Astrocyte (in vitro differentiated cells and primary cell): ENCODE measurements at regions not wholly inside any gene's neighbourhood (a gene's known extent, or its start where the extent isn't known, plus 50 kb on each side); places are given as distances from the start of the nearest gene placed in this dataset.

ENCODE experiments used
- DNase-seq: peaks from one replicate; pipeline ENCODE4 v3.0.0-alpha.2; 2010; ENCODE audit warnings: low read depth
- FAIRE-seq: peaks from 2 replicates; lab custom pipeline; 2011; peaks lifted over from hg19 to GRCh38; lab: Jason Lieb, UNC
- H2AFZ ChIP-seq: 2 replicates; pipeline ENCODE4 v1.6.0; 2012; ENCODE audit warnings: low read depth, low read length, inconsistent platforms
- H3K27ac ChIP-seq: 2 replicates; pipeline ENCODE4 v1.5.1; 2011; ENCODE audit warnings: low read depth, low read length, inconsistent platforms
- H3K27me3 ChIP-seq: 2 replicates; pipeline ENCODE4 v1.6.0; 2011; ENCODE audit warnings: low read length, inconsistent platforms; ENCODE audit not compliant: insufficient read depth
- H3K36me3 ChIP-seq: 2 replicates; pipeline ENCODE4 v1.5.1; 2011; ENCODE audit warnings: low read length, inconsistent platforms; ENCODE audit not compliant: insufficient read depth
- H3K4me1 ChIP-seq: 2 replicates; pipeline ENCODE4 v1.5.1; 2011; ENCODE audit warnings: low read length, inconsistent platforms; ENCODE audit not compliant: insufficient read depth
- H3K4me2 ChIP-seq: 2 replicates; pipeline ENCODE4 v1.6.0; 2012; ENCODE audit warnings: low read length, inconsistent platforms
- H3K4me3 ChIP-seq: 2 replicates; pipeline ENCODE4 v1.5.1; 2011; ENCODE audit warnings: low read depth, mild to moderate bottlenecking, low read length, inconsistent platforms; ENCODE audit not compliant: insufficient read depth
- H3K79me2 ChIP-seq: 2 replicates; pipeline ENCODE4 v1.6.0; 2012; ENCODE audit warnings: mild to moderate bottlenecking, low read length, inconsistent platforms; ENCODE audit not compliant: insufficient read depth
- H3K9ac ChIP-seq: 2 replicates; pipeline ENCODE4 v1.6.0; 2012; ENCODE audit warnings: mild to moderate bottlenecking, low read length, inconsistent platforms
- H3K9me3 ChIP-seq: 2 replicates; pipeline ENCODE4 v1.5.1; 2012; ENCODE audit warnings: low read depth, mild to moderate bottlenecking, low read length, inconsistent platforms; ENCODE audit not compliant: insufficient read depth
- H4K20me1 ChIP-seq: 2 replicates; pipeline ENCODE4 v1.6.0; 2012; ENCODE audit warnings: low read length, inconsistent platforms; ENCODE audit not compliant: insufficient read depth
- H3K27ac Mint-ChIP-seq: one replicate; pipeline ENCODE4 v1.8.0; 2021; ENCODE audit warnings: mild to moderate bottlenecking, mixed read lengths; ENCODE audit not compliant: unreplicated experiment
- H3K27me3 Mint-ChIP-seq: one replicate; pipeline ENCODE4 v1.8.0; 2021; ENCODE audit warnings: low read depth, mixed read lengths; ENCODE audit not compliant: unreplicated experiment
- H3K36me3 Mint-ChIP-seq: one replicate; pipeline ENCODE4 v1.8.0; 2021; ENCODE audit warnings: low read depth, mixed read lengths; ENCODE audit not compliant: unreplicated experiment
- H3K4me1 Mint-ChIP-seq: one replicate; pipeline ENCODE4 v1.8.0; 2021; ENCODE audit warnings: low read depth, mixed read lengths; ENCODE audit not compliant: unreplicated experiment
- H3K4me3 Mint-ChIP-seq: one replicate; pipeline ENCODE4 v1.8.0; 2021; ENCODE audit warnings: mild to moderate bottlenecking, moderate library complexity, mixed read lengths; ENCODE audit not compliant: unreplicated experiment
- H3K9me3 Mint-ChIP-seq: one replicate; pipeline ENCODE4 v1.8.0; 2021; ENCODE audit warnings: mild to moderate bottlenecking, mixed read lengths; ENCODE audit not compliant: unreplicated experiment
- CTCF ChIP-seq: IDR thresholded peaks from 2 replicates; pipeline ENCODE4 v1.5.1; 2011; ENCODE audit warnings: low read depth, mild to moderate bottlenecking, inconsistent platforms, low read length, moderate library complexity; ENCODE audit not compliant: insufficient read depth
- EZH2 ChIP-seq: IDR thresholded peaks from 2 replicates; pipeline ENCODE4 v1.6.1; 2012; ENCODE audit warnings: mild to moderate bottlenecking, low read length, inconsistent platforms; ENCODE audit not compliant: insufficient read depth

- Histone ChIP-seq H3K36me3 (no peaks in the 10 kb centered on the region), H3K9ac (no peak overlapping the region), H2AFZ (no peak overlapping the region), H3K27ac (no peak overlapping the region), H3K27me3 (no peaks in the 10 kb centered on the region), H3K9me3 (peaks cover 2% of the 10 kb centered on the region), H3K4me2 (no peak overlapping the region), H3K4me1 (no peaks in the 10 kb centered on the region), H3K79me2 (no peaks in the 10 kb centered on the region), H3K4me3 (no peak overlapping the region), H4K20me1 (no peaks in the 10 kb centered on the region)
- H3K36me3 Mint-ChIP-seq = peaks cover 2% of the 10 kb centered on the region
- no peak overlapping the region for H3K27ac Mint-ChIP-seq
- H3K27me3 Mint-ChIP-seq = peaks cover 30% of the 10 kb centered on the region
- no peaks in the 10 kb centered on the region for H3K4me1 Mint-ChIP-seq
- no peak for DNase-seq
- no peak overlapping the region for H3K4me3 Mint-ChIP-seq
- H3K9me3 Mint-ChIP-seq = no peaks in the 10 kb centered on the region
- no peak for FAIRE-seq
- TF ChIP-seq EZH2 = no peak
- no peak for TF ChIP-seq CTCF
Observed at GRCh38 chr22:48275412-48275811, 1513.0 kb downstream of the TBC1D22A start.

GRCh38 chr22:48270731-48271130 is 1508.3 kb downstream of the TBC1D22A start:
- H3K9me3 Mint-ChIP-seq = no peaks in the 10 kb centered on the region
- H3K27ac Mint-ChIP-seq = no peak overlapping the region
- no peaks in the 10 kb centered on the region for H4K20me1 ChIP-seq
- H3K79me2 ChIP-seq = no peaks in the 10 kb centered on the region
- no peaks in the 10 kb centered on the region for H3K4me1 ChIP-seq
- H3K36me3 Mint-ChIP-seq = peaks cover 2% of the 10 kb centered on the region
- TF ChIP-seq EZH2 = no peak
- no peak for TF ChIP-seq CTCF
- H3K27me3 ChIP-seq = no peaks in the 10 kb centered on the region
- no peak overlapping the region for H3K4me3 Mint-ChIP-seq
- no peak for FAIRE-seq
- H3K27ac ChIP-seq = no peak overlapping the region
- H3K4me1 Mint-ChIP-seq = no peaks in the 10 kb centered on the region
- no peak overlapping the region for H3K9ac ChIP-seq
- H3K4me2 ChIP-seq = no peak overlapping the region
- no peak overlapping the region for H3K4me3 ChIP-seq
- peaks cover 44% of the 10 kb centered on the region for H3K27me3 Mint-ChIP-seq
- H3K9me3 ChIP-seq = peaks cover 5% of the 10 kb centered on the region
- H2AFZ ChIP-seq = no peak overlapping the region
- no peak for DNase-seq
- H3K36me3 ChIP-seq = no peaks in the 10 kb centered on the region

GRCh38 chr22:48268771-48269552 is 1506.5 kb downstream of the TBC1D22A start:
- Histone ChIP-seq H3K79me2 (no peaks in the 10 kb centered on the region), H3K36me3 (no peaks in the 10 kb centered on the region), H2AFZ (no peak overlapping the region), H3K4me3 (no peak overlapping the region), H3K9me3 (peaks cover 4% of the 10 kb centered on the region), H3K4me2 (no peak overlapping the region), H4K20me1 (no peaks in the 10 kb centered on the region), H3K27ac (no peak overlapping the region), H3K4me1 (no peaks in the 10 kb centered on the region), H3K9ac (no peak overlapping the region), H3K27me3 (no peaks in the 10 kb centered on the region)
- Mint-ChIP-seq H3K27me3 (peaks cover 45% of the 10 kb centered on the region), H3K4me3 (no peak overlapping the region), H3K36me3 (no peaks in the 10 kb centered on the region), H3K27ac (no peak overlapping the region), H3K4me1 (no peaks in the 10 kb centered on the region), H3K9me3 (no peaks in the 10 kb centered on the region)
- DNase-seq (no peak), FAIRE-seq (no peak)
- TF ChIP-seq EZH2 (no peak), CTCF (no peak)
